Islet of Langerhans (tissue), 1 donor: ENCODE measurements at regions not wholly inside any gene's neighbourhood (a gene's known extent, or its start where the extent isn't known, plus 50 kb on each side); places are given as distances from the start of the nearest gene placed in this dataset.
"Not testable (repeated sequence)": the region's sequence is repeated elsewhere in the genome, so short reads cannot be mapped to it uniquely, and the experiment has no call there.

ENCODE experiments used
- FAIRE-seq: peaks from one replicate; lab custom pipeline; 2011; peaks lifted over from hg19 to GRCh38; lab: Jason Lieb, UNC

GRCh38 chr2:128601298-128602037 lies 282.8 kb upstream of the HS6ST1 start:
- FAIRE-seq, result no peak

- FAIRE-seq, result no peak
These were observed 283.5 kb upstream of the HS6ST1 start for GRCh38 chr2:128602038-128602698.

GRCh38 chr2:128602699-128603101 lies 284.0 kb upstream of the HS6ST1 start:
- no peak for FAIRE-seq

GRCh38 chr2:128603411-128603924 lies 284.8 kb upstream of the HS6ST1 start:
- FAIRE-seq, result no peak

GRCh38 chr2:128604045-128604444 lies 285.4 kb upstream of the HS6ST1 start:
- FAIRE-seq, result no peak

GRCh38 chr2:128604581-128604980 lies 285.9 kb upstream of the HS6ST1 start:
- FAIRE-seq, result not testable (repeated sequence)

GRCh38 chr2:128605421-128605820 lies 286.8 kb upstream of the HS6ST1 start:
- no peak for FAIRE-seq

GRCh38 chr2:128605931-128606330 lies 287.3 kb upstream of the HS6ST1 start:
- no peak for FAIRE-seq

- no peak for FAIRE-seq
These were observed 288.2 kb upstream of the HS6ST1 start for GRCh38 chr2:128606837-128607236.

GRCh38 chr2:128607440-128607839 lies 288.8 kb upstream of the HS6ST1 start:
- no peak for FAIRE-seq

- no peak for FAIRE-seq
These were observed 289.3 kb upstream of the HS6ST1 start for GRCh38 chr2:128607911-128608506.

GRCh38 chr2:128608921-128609880 lies 290.5 kb upstream of the HS6ST1 start:
- FAIRE-seq, result no peak

- no peak for FAIRE-seq
These were observed 291.8 kb upstream of the HS6ST1 start for GRCh38 chr2:128610496-128610895.

GRCh38 chr2:128611421-128612320 lies 293.0 kb upstream of the HS6ST1 start:
- no peak for FAIRE-seq

GRCh38 chr2:128612628-128613027 lies 294.0 kb upstream of the HS6ST1 start:
- no peak for FAIRE-seq

GRCh38 chr2:128613351-128613750 lies 294.7 kb upstream of the HS6ST1 start:
- FAIRE-seq, result no peak

- no peak for FAIRE-seq
These were observed 295.2 kb upstream of the HS6ST1 start for GRCh38 chr2:128613876-128614275.

GRCh38 chr2:128614907-128615306 lies 296.2 kb upstream of the HS6ST1 start:
- FAIRE-seq, result not testable (repeated sequence)

- no peak for FAIRE-seq
These were observed 296.9 kb upstream of the HS6ST1 start for GRCh38 chr2:128615571-128615970.

GRCh38 chr2:128617029-128617590 lies 298.4 kb upstream of the HS6ST1 start:
- FAIRE-seq, result no peak

GRCh38 chr2:128617661-128618060 lies 299.0 kb upstream of the HS6ST1 start:
- no peak for FAIRE-seq
